GM19438 (cell line): ENCODE measurements at regions not wholly inside any gene's neighbourhood (a gene's known extent, or its start where the extent isn't known, plus 50 kb on each side); places are given as distances from the start of the nearest gene placed in this dataset.

ENCODE experiments used
- ATAC-seq: cut with Tn5 transposase; IDR thresholded peaks from one replicate; pipeline ENCODE4 v1.9.1; 2021; ENCODE audit warnings: low read depth; ENCODE audit not compliant: unreplicated experiment

- ATAC-seq: no peak
Measured at GRCh38 chr11:45450189-45450588, 164.0 kb upstream of the SYT13 start.

GRCh38 chr11:45449036-45449601, 163.0 kb upstream of the SYT13 start:
- no peak for ATAC-seq

GRCh38 chr11:45448561-45448960, 162.4 kb upstream of the SYT13 start:
- ATAC-seq: no peak

GRCh38 chr11:45446998-45447397, 160.9 kb upstream of the SYT13 start:
- ATAC-seq: no peak

- no peak for ATAC-seq
Measured at GRCh38 chr11:45446434-45446833, 160.3 kb upstream of the SYT13 start.

- no peak for ATAC-seq
Measured at GRCh38 chr11:45444796-45445195, 158.7 kb upstream of the SYT13 start.

- no peak for ATAC-seq
Measured at GRCh38 chr11:45440111-45440510, 154.0 kb upstream of the SYT13 start.

GRCh38 chr11:45436966-45437365, 150.8 kb upstream of the SYT13 start:
- no peak for ATAC-seq

- no peak for ATAC-seq
Measured at GRCh38 chr11:45436118-45436517, 150.0 kb upstream of the SYT13 start.

- no peak for ATAC-seq
Measured at GRCh38 chr11:45435706-45436105, 149.6 kb upstream of the SYT13 start.

- ATAC-seq: no peak
Measured at GRCh38 chr11:45432910-45433309, 146.8 kb upstream of the SYT13 start.

- no peak for ATAC-seq
Measured at GRCh38 chr11:45432100-45432499, 146.0 kb upstream of the SYT13 start.

GRCh38 chr11:45431046-45432018, 145.2 kb upstream of the SYT13 start:
- no peak for ATAC-seq

- ATAC-seq: no peak
Measured at GRCh38 chr11:45430361-45430760, 144.2 kb upstream of the SYT13 start.

GRCh38 chr11:45429719-45430118, 143.6 kb upstream of the SYT13 start:
- ATAC-seq: no peak

- ATAC-seq: no peak
Measured at GRCh38 chr11:45428541-45429230, 142.5 kb upstream of the SYT13 start.

GRCh38 chr11:45428116-45428515, 142.0 kb upstream of the SYT13 start:
- no peak for ATAC-seq

- ATAC-seq: no peak
Measured at GRCh38 chr11:45424411-45425180, 138.5 kb upstream of the SYT13 start.

- no peak for ATAC-seq
Measured at GRCh38 chr11:45423475-45424120, 137.5 kb upstream of the SYT13 start.

- no peak for ATAC-seq
Measured at GRCh38 chr11:45423036-45423435, 136.9 kb upstream of the SYT13 start.
